ENCODE measurements at regions not wholly inside any gene's neighbourhood (a gene's known extent, or its start where the extent isn't known, plus 50 kb on each side); places are given as distances from the start of the nearest gene placed in this dataset.

DNA sequence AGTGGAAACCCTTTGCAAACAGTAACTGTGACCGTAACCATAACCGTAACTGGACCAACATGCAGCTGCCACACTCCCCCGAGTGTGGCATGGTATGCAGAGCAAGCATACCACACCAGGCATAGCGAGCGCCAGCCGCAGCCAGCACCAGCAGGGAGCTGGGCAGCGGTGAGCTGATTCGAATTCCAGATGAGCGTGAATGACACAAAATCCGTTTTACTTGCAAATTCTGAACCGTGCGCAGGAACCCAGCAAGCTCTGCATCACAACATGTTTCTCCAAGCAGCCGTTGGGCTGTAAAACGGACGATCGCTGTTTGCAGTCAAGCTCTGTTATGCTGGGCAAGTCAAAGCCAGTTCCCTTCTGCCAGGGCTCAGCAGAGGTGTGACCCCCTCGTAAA is 111.1 kb downstream of the OAT start:
- Mint-ChIP-seq H3K4me3 (no peak overlapping the region), H3K27me3 (no peaks in the 10 kb centered on the region), H3K36me3 (ENCODE audit: insufficient read depth) (no peaks in the 10 kb centered on the region), H3K27ac (ENCODE audit: low read depth) (no peak overlapping the region), H3K9me3 (no peaks in the 10 kb centered on the region), H3K4me1 (no peaks in the 10 kb centered on the region)
- DNase-seq (ENCODE audit: low spot score in 2 of 2) (no peak), ATAC-seq (replicated peaks; ENCODE audit: extremely low read depth, poor library complexity, severe bottlenecking) (no peak)

DNA sequence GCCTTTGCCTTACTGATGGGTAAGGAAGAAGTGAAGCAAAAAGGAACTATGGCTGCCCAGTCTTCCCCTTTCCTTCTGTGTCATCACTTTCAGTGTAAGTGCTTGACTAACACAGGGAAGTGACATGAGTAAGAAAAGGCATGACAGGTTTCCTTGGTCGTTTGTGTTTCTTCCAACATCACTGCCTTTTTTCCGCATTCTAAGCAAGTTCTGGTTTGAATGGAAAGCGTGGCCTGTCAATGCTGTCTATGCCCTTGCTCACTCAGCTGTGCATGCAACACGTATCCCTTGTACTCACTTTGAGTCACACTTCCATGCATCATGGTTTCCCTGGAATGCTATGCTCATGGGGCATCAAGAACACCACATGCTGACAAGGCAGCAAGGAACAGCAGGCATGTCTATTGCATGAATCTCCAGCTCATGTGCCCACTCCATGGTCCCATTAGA is 111.8 kb downstream of the OAT start:
- H3K27ac Mint-ChIP-seq (ENCODE audit: low read depth): no peak overlapping the region
- no peak for DNase-seq (ENCODE audit: low spot score in 2 of 2)
- no peak for ATAC-seq (replicated peaks; ENCODE audit: extremely low read depth, poor library complexity, severe bottlenecking)

DNA sequence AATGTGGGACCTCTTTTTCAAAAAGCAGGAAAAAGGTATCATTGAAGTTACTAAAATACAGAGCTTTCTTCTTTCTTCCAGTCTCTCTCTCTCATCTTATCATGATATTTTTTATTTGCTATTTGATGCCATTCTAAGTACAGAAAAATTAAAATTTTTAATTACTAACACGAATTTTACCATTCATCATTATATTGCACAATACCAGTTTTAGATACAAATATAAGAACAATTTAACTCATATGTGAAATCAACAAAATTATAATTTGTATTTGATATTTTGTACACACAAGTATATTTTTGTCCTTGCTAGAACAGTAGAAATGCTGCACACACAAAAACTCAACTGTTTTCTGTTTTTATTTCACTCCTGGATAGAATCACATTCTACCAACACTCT is 112.2 kb downstream of the OAT start:
- no peak for DNase-seq (ENCODE audit: low spot score in 2 of 2)
- Mint-ChIP-seq H3K36me3 (ENCODE audit: insufficient read depth) (no peaks in the 10 kb centered on the region), H3K4me1 (no peaks in the 10 kb centered on the region), H3K4me3 (no peak overlapping the region), H3K27me3 (no peaks in the 10 kb centered on the region), H3K9me3 (no peaks in the 10 kb centered on the region), H3K27ac (ENCODE audit: low read depth) (no peak overlapping the region)
- no peak for ATAC-seq (replicated peaks; ENCODE audit: extremely low read depth, poor library complexity, severe bottlenecking)

More for the DNA sequence above, 111.8 kb downstream of the OAT start:
- H3K9me3 Mint-ChIP-seq: no peaks in the 10 kb centered on the region
- no peaks in the 10 kb centered on the region for H3K4me1 Mint-ChIP-seq
- no peaks in the 10 kb centered on the region for H3K27me3 Mint-ChIP-seq
- no peak overlapping the region for H3K4me3 Mint-ChIP-seq
- no peaks in the 10 kb centered on the region for H3K36me3 Mint-ChIP-seq (ENCODE audit: insufficient read depth)

DNA sequence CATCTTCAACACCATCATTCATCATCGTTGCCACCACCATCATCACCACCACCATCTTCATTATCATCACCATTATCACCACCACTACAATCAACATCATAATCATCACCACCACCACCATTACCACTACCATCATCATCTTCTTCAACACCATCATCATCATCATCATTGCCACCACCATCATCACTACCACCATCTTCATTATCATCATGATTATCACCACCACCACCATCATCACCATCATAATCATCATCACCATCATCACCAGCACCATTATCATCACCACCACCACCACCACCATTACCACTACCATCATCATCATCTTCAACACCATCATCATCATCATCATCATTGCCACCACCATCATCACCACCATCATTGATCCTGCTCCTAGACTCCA is 112.7 kb downstream of the OAT start:
- Mint-ChIP-seq H3K27ac (ENCODE audit: low read depth) (no peak overlapping the region), H3K27me3 (no peaks in the 10 kb centered on the region), H3K9me3 (no peaks in the 10 kb centered on the region), H3K4me3 (no peak overlapping the region), H3K36me3 (ENCODE audit: insufficient read depth) (no peaks in the 10 kb centered on the region), H3K4me1 (no peaks in the 10 kb centered on the region)
- ATAC-seq (replicated peaks; ENCODE audit: extremely low read depth, poor library complexity, severe bottlenecking) (no peak), DNase-seq (ENCODE audit: low spot score in 2 of 2) (no peak)

DNA sequence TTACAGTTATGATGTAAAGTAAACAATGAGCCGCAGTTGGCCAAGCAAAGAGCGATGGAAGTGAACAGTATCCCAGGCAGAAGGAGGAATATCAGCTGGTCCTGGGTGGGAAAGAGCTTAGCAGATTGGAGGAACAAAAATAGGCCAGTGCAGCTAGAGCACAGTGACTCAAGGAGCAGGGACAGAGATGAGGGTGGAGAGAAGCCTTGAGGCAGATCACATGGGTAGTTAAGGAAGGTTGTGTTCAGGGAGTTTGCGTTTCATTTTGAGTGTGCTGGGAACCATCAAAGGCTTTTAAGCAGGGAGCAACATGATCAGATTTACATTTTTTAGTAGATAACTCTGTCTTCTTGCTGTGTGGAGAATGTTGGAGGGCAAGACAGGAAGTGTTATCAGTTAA is 113.6 kb downstream of the OAT start:
- DNase-seq (ENCODE audit: low spot score in 2 of 2) (no peak), ATAC-seq (replicated peaks; ENCODE audit: extremely low read depth, poor library complexity, severe bottlenecking) (no peak)
- H3K27ac Mint-ChIP-seq (ENCODE audit: low read depth): no peak overlapping the region
- H3K4me1 Mint-ChIP-seq: no peaks in the 10 kb centered on the region
- peaks cover 7% of the 10 kb centered on the region for H3K27me3 Mint-ChIP-seq
- no peaks in the 10 kb centered on the region for H3K36me3 Mint-ChIP-seq (ENCODE audit: insufficient read depth)
- no peaks in the 10 kb centered on the region for H3K9me3 Mint-ChIP-seq
- H3K4me3 Mint-ChIP-seq: no peak overlapping the region

DNA sequence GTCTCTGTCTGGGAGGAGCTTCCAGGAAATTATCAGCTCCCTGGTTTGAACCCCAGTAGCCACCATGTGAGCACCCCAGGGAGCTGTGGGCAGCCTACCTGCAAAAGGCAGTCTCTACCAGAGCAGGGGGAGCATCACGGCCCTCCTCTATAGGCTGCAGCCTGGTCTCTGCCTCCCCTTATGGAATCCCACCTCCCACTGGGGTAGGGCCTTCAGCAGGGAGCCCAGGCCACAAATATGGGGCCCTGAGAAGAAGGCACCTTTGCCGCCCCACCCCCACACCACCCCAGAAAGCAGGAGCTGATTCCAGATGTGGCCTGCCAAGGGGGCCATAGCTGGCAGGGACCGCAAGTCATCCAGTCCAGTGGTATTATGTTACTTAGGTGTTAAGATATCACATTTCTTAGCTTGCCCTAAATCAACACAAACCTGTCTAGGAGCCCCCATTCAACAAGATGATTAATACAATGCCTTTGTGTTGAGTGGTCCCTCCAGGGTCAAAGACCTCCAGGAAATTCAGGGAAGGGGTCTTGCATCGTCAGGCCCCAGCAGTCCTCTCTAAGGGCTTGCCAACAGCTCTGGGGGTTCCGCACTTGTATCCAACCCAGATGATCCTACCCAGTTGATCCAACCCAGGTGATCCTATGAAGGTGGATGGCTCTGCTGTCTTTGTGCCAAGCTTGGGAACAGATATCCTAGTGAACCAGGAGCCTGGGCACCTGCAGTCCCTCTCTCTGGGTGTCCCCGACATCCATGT is 114.9 kb downstream of the OAT start:
- Mint-ChIP-seq H3K27ac (ENCODE audit: low read depth) (no peak overlapping the region), H3K36me3 (ENCODE audit: insufficient read depth) (no peaks in the 10 kb centered on the region), H3K4me3 (no peak overlapping the region), H3K4me1 (no peaks in the 10 kb centered on the region), H3K9me3 (no peaks in the 10 kb centered on the region), H3K27me3 (peaks cover 9% of the 10 kb centered on the region)
- ATAC-seq (replicated peaks; ENCODE audit: extremely low read depth, poor library complexity, severe bottlenecking) (no peak), DNase-seq (ENCODE audit: low spot score in 2 of 2) (no peak)

DNA sequence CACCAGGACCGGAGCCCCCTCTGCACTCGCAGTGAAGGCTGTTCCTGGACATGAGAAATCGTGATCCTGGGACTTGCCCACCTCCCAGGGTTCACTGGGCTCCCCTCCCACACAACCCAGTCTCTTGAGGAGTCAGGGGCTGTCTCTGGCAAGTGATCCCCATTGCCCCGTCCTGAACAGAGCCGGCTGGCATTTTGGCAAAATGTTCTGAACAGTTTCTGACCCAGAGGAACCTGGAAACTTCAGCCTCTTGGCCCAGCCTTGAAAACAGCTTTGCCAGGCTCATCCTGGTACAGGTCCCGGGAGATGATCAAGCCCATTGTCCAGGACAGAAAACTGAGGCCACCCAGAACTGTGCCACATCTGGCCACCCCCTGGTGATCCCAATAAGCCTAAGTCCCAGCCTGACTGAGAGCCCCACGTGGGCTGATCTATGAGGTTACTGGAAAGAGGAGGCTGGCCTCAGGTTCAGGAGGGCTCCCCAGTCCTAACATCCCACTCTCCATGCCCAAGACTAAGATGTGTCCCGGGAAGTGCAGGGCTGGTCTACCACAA is 115.7 kb downstream of the OAT start:
- Mint-ChIP-seq H3K9me3 (no peaks in the 10 kb centered on the region), H3K4me3 (no peak overlapping the region), H3K36me3 (ENCODE audit: insufficient read depth) (no peaks in the 10 kb centered on the region), H3K27me3 (peaks cover 9% of the 10 kb centered on the region), H3K27ac (ENCODE audit: low read depth) (no peak overlapping the region), H3K4me1 (no peaks in the 10 kb centered on the region)
- ATAC-seq (replicated peaks; ENCODE audit: extremely low read depth, poor library complexity, severe bottlenecking): no peak
- DNase-seq (ENCODE audit: low spot score in 2 of 2): no peak

DNA sequence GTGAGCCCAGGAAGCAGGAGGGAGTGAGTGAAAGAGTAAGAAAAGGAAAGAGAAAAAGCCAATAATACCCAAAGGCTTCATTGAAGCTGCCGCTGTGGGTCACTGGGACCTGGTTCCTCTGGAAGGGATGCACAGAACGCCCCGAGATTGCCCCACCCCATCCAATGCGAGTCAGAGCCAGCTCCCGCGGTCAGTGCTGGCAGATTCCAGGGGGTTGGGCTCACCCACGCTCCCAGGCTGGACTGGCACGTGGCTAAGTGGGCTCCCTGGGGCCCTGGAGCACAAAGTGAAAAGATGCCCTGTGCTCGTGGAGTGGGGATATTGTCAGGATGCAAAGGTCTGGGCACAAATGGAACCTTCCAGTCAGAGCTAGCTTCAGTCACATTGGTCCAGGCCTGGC is 117.0 kb downstream of the OAT start:
- ATAC-seq (replicated peaks; ENCODE audit: extremely low read depth, poor library complexity, severe bottlenecking): no peak
- H3K9me3 Mint-ChIP-seq: no peaks in the 10 kb centered on the region

DNA sequence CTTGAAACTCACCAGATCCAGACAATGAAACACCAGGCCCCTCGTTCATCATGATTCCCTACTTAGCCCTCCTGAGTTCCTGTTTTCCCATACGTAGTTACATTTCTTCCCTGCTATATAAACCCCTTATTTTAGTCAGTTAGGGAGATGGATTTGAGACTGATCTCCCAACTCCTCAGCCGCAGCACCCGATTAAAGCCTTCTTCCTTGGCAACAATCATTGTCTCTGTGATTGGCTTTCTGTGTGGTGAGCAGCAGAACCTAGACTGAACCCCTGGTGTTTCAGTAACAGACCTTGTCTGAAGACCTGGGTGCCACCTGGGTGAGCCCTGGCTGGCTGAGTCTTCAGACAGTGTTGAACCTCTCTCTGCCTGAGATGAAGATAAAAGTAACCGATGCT is 118.0 kb downstream of the OAT start:
- Mint-ChIP-seq H3K27me3 (peaks cover 9% of the 10 kb centered on the region), H3K4me1 (no peaks in the 10 kb centered on the region), H3K36me3 (ENCODE audit: insufficient read depth) (peaks cover 1% of the 10 kb centered on the region), H3K27ac (ENCODE audit: low read depth) (no peak overlapping the region), H3K4me3 (no peak overlapping the region), H3K9me3 (no peaks in the 10 kb centered on the region)
- ATAC-seq (replicated peaks; ENCODE audit: extremely low read depth, poor library complexity, severe bottlenecking): no peak
- DNase-seq (ENCODE audit: low spot score in 2 of 2): no peak

More for the DNA sequence above, 117.0 kb downstream of the OAT start:
- Mint-ChIP-seq H3K4me3 (no peak overlapping the region), H3K27ac (ENCODE audit: low read depth) (no peak overlapping the region), H3K4me1 (no peaks in the 10 kb centered on the region), H3K36me3 (ENCODE audit: insufficient read depth) (peaks cover 1% of the 10 kb centered on the region), H3K27me3 (peaks cover 9% of the 10 kb centered on the region)
- no peak for DNase-seq (ENCODE audit: low spot score in 2 of 2)

DNA sequence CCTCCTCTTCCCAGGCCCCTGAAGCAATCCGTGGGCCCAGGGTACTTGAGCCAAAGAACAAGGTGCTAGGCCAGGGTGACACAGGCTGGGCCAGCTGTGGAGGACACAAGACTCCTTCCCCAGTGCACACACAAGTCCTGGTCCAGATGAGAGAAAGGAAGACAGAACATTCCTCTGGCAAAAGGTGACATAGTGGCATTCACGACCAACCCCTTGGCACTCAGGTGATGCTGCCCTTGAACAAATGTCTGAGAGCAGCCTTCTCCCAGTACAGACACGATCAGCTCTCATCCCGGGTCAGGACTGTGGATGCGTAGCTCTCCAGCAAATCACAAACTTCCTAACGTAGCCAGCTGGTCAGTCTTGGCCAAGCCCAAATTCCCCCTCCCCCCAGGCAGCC is 118.5 kb downstream of the OAT start:
- H3K4me1 Mint-ChIP-seq: no peaks in the 10 kb centered on the region
- peaks cover 1% of the 10 kb centered on the region for H3K36me3 Mint-ChIP-seq (ENCODE audit: insufficient read depth)
- H3K27me3 Mint-ChIP-seq: peaks cover 9% of the 10 kb centered on the region
- no peak for ATAC-seq (replicated peaks; ENCODE audit: extremely low read depth, poor library complexity, severe bottlenecking)
- DNase-seq (ENCODE audit: low spot score in 2 of 2): no peak
- no peaks in the 10 kb centered on the region for H3K9me3 Mint-ChIP-seq
- no peak overlapping the region for H3K27ac Mint-ChIP-seq (ENCODE audit: low read depth)
- no peak overlapping the region for H3K4me3 Mint-ChIP-seq

DNA sequence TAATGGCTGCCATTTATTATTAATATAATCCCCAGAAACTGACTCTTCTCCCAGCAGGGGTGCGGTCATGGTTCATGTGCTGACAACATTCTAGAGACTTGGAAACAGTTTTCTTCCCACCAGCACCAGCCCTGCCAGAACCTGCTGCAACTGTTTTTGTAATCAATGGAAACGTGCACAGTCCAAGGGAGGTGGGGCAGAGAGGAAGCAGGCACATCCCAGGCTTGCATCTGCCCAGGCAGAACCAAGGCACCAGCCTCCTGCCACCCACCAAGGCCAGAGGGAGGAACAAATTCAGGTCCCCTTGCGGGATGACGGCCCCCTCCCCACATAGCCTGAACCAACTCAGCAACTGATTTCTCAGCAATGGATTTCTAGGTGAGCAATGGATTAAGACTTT is 119.0 kb downstream of the OAT start:
- Mint-ChIP-seq H3K4me3 (no peak overlapping the region), H3K36me3 (ENCODE audit: insufficient read depth) (peaks cover 1% of the 10 kb centered on the region), H3K9me3 (no peaks in the 10 kb centered on the region), H3K4me1 (no peaks in the 10 kb centered on the region), H3K27me3 (peaks cover 9% of the 10 kb centered on the region), H3K27ac (ENCODE audit: low read depth) (no peak overlapping the region)
- ATAC-seq (replicated peaks; ENCODE audit: extremely low read depth, poor library complexity, severe bottlenecking) (no peak), DNase-seq (ENCODE audit: low spot score in 2 of 2) (no peak)

DNA sequence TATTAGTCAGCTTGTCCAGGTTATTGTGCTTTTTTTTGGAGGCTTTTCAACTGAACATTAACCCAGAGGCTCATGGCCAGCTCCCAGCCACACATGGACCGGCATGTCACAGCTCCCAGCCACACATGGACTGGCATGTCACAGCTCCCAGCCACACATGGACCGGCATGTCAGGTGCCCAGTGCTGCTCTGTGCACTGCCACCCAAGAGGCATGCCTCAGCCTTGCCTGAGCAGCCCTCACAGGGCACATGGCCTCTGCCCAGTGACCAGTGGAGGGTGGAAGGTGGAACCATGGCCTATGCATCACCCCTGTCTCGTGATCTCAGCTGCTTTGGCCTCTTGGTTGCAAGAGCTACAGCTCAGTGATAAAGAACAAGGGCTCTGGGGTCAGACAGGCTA is 119.8 kb downstream of the OAT start:
- Mint-ChIP-seq H3K9me3 (no peaks in the 10 kb centered on the region), H3K4me3 (no peak overlapping the region), H3K36me3 (ENCODE audit: insufficient read depth) (peaks cover 1% of the 10 kb centered on the region), H3K27ac (ENCODE audit: low read depth) (no peak overlapping the region), H3K27me3 (peaks cover 9% of the 10 kb centered on the region), H3K4me1 (no peaks in the 10 kb centered on the region)
- ATAC-seq (replicated peaks; ENCODE audit: extremely low read depth, poor library complexity, severe bottlenecking) (no peak), DNase-seq (ENCODE audit: low spot score in 2 of 2) (no peak)
